ENCODE measurements at regions not wholly inside any gene's neighbourhood (a gene's known extent, or its start where the extent isn't known, plus 50 kb on each side); places are given as distances from the start of the nearest gene placed in this dataset.

GRCh38 chr9:129525656-129526196 is 95.2 kb downstream of the C9orf50 start:
- POLR2A ChIA-PET (ENCODE audit: low non-redundant PET) = no interaction called here
- TF ChIP-seq, protein P1, sequence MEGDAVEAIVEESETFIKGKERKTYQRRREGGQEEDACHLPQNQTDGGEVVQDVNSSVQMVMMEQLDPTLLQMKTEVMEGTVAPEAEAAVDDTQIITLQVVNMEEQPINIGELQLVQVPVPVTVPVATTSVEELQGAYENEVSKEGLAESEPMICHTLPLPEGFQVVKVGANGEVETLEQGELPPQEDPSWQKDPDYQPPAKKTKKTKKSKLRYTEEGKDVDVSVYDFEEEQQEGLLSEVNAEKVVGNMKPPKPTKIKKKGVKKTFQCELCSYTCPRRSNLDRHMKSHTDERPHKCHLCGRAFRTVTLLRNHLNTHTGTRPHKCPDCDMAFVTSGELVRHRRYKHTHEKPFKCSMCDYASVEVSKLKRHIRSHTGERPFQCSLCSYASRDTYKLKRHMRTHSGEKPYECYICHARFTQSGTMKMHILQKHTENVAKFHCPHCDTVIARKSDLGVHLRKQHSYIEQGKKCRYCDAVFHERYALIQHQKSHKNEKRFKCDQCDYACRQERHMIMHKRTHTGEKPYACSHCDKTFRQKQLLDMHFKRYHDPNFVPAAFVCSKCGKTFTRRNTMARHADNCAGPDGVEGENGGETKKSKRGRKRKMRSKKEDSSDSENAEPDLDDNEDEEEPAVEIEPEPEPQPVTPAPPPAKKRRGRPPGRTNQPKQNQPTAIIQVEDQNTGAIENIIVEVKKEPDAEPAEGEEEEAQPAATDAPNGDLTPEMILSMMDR (conservative IDR thresholded peaks at IDR 0.05; ENCODE audit: low read depth) = no peak
- CTCF ChIA-PET = interaction anchor here (0.6 kb wide), 1 partner anchor 145 kb away, joined by 3 read pairs; no protein-coding TSS in a partner anchor
- DNase-seq (ENCODE audit: low spot score) = no peak
- H3K27ac ChIP-seq = no peak overlapping the region

- ChIA-PET POLR2A (ENCODE audit: low non-redundant PET) (no interaction called here), CTCF (no interaction called here)
- TF ChIP-seq, protein P1 (conservative IDR thresholded peaks at IDR 0.05; ENCODE audit: low read depth) = no peak
- DNase-seq (ENCODE audit: low spot score) = no peak
- no peak overlapping the region for H3K27ac ChIP-seq
Observed at GRCh38 chr9:129524582-129525270, 96.2 kb downstream of the C9orf50 start.

DNA sequence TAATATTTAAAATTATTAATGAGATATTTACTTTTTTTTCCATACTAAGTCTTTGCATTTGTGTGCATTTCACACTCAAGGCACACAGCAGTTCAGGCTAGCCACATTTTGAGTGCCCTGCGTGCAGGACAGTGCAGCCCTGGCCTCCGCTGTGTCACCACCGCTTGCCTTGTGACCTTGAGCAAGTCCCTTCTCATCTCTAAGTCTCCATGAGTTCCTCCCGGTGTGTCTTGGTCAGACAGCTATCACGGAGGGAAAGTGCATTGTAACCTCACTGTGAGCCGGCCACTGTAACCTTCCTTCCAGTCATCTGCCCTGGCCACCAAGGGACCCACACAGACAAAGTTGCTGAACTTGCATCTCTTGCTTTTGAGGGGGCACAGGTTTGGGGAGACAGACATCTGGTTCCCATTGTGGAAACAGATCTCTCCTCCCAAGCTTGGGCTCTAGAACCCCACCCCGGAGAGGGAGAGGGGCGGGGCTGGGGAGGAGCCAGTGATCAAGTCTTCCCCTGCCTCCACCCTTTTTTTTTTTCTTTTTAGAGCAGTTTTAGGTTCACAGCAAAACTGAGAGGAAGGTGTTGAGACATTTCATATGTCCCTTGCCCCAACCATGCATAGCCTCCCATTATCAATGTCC is 96.8 kb downstream of the C9orf50 start:
- ChIA-PET CTCF (interaction anchor here (0.7 kb wide), 1 partner anchor 90 kb away, joined by 3 read pairs; no protein-coding TSS in a partner anchor), POLR2A (ENCODE audit: low non-redundant PET) (no interaction called here)
- DNase-seq (ENCODE audit: low spot score) = no peak
- H3K27ac ChIP-seq = no peak overlapping the region
- TF ChIP-seq, protein P1 (conservative IDR thresholded peaks at IDR 0.05; ENCODE audit: low read depth) = no peak

DNA sequence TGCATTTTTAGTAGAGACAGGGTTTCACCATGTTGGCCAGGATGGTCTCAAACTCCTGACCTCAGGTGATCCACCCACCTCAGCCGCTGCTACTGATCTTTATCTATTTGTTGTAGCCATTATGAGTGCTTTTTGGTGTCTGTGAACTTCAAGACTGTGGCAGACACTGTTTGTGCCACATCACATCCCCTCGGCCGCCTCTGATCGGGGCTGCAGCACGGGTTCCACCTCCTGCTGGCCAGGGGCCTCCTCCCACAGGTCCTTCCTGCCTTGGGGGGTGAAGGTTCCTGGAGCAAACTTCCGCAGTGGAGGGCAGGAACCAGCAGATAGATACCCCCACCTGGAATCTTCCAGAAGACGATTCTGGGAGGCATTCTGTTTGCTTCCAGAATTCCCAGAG is 98.5 kb downstream of the C9orf50 start:
- POLR2A ChIA-PET (ENCODE audit: low non-redundant PET) = interaction anchor here (0.7 kb wide), 1 partner anchor 80 kb away, joined by 5 read pairs; no protein-coding TSS in a partner anchor
- no peak for DNase-seq (ENCODE audit: low spot score)
- H3K27ac ChIP-seq = no peak overlapping the region
- CTCF ChIA-PET = no interaction called here
- TF ChIP-seq, protein P1 (conservative IDR thresholded peaks at IDR 0.05; ENCODE audit: low read depth) = no peak

DNA sequence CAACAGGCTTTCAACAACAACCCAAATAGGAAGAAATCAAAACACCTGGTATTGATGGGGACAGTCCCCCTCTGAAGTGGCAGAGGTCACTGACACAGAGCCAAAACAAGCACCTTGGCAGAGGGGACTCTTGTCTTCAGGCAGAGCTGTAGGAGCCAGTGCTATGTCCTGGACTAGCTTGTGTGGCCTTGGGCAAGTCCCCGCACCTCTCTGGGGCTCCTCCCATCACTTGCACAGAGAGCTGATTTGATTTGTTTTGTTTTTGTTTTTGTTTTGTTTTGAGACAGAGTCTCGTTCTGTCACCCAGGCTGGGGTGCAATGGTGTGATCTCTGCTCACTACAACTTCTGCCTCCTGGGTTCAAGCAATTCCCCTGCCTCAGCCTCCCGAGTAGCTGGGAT is 100.8 kb downstream of the C9orf50 start:
- TF ChIP-seq, protein P1 (conservative IDR thresholded peaks at IDR 0.05; ENCODE audit: low read depth) = no peak
- no peak for DNase-seq (ENCODE audit: low spot score)
- POLR2A ChIA-PET (ENCODE audit: low non-redundant PET) = no interaction called here
- no peak overlapping the region for H3K27ac ChIP-seq
- CTCF ChIA-PET = no interaction called here

DNA sequence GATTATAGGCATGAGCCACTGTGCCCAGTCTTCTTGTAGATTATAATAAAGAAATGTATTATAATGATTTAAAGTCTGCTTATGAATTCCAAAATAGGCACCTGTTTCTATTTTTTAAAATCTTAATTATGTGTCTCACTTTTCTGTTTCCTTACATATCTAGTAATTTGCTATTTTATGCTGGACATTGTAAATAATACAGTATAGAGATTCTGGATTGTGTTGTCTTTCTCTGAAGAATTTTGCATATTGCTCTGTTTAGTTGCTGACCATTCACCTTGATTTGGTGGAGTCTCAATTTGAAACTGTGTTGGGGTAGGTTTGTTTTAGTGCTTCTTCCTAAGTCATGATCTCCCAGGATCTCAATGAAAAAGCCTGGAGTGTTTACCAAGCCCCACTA is 102.8 kb downstream of the C9orf50 start:
- TF ChIP-seq, protein P1 (conservative IDR thresholded peaks at IDR 0.05; ENCODE audit: low read depth) = no peak
- CTCF ChIA-PET = no interaction called here
- H3K27ac ChIP-seq = no peak overlapping the region
- no peak for DNase-seq (ENCODE audit: low spot score)
- POLR2A ChIA-PET (ENCODE audit: low non-redundant PET) = no interaction called here
